ENCODE measurements at regions not wholly inside any gene's neighbourhood (a gene's known extent, or its start where the extent isn't known, plus 50 kb on each side); places are given as distances from the start of the nearest gene placed in this dataset.

DNA sequence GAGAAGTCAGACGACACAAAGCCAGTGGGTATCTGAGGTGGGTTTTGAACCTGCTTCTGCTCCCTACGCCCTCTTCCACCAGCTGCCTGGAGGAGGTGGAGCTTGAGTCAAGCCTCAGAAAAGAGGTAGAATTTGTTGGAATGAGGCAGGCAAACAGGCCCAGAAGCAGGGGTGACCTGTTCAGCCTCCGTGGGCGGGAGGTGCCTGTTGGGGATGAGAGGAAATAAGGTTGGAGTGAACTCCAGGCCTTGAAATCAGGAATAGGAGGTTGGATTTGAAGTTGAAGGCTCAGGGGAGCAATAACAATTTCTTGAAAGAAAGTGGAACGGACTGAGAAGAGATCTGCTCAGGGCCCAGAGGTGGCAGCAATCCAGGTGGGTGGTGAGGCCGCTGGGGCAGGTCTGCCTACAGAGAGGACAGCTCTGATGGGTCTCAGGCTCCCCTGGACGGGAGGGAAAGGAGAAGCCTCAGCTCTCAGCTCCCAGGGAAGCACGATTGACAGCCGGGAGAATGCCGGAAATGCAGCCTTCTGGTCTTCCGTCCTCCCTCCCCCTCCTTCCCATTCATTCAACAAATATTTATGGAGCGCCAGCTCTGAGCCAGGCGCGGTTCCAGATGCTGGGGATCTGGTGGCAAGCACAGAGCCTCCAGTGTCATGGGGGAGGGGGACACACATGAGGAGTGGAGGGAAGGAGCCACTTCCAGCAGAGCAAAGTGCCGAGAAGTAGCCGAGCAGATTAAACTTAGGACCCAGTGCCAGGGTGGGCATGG lies 61.9 kb upstream of the CIBAR2 start:
- DNase-seq, result no peak

DNA sequence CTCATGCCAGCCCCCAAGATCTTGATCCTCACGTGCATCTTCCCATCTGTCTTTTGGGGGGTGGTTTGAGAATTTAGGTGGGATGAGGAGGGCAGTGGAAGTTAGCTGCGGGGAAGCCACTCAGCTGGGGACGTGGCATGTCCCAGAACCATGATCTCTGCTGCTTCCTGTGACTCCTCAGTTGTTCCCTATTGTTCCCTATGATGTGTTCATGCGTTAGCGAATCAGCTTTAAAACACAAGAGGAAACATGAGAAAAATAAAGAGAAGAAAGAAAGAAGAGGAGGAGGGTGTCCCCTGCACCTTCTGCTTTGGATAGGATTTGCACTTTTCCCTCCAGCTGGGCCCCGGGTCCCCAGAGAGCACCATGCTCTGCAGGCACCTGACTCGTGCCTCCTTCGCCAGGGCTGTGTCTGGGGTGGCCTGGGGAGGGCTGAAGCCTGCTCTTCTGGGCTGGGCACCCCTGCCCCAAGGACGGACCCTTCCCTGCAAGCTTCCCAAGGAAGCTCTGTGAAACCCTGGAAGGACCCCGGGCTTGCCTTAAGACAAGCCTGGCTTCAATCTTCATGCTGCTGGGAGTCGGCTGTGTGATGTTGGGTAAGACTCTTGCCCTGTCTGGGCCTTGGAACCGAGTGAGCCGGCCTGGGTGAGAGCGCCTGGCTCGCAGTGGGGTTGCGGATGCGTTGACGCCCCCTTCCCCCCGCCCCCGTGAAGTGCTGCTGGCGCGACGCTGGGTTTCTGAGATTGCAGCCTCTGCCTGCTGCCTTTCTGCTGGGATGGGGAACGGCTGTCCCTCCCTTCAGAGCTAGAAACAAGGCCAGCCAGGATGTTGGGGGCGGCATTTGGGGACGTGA lies 62.8 kb upstream of the CIBAR2 start:
- no peak for DNase-seq

DNA sequence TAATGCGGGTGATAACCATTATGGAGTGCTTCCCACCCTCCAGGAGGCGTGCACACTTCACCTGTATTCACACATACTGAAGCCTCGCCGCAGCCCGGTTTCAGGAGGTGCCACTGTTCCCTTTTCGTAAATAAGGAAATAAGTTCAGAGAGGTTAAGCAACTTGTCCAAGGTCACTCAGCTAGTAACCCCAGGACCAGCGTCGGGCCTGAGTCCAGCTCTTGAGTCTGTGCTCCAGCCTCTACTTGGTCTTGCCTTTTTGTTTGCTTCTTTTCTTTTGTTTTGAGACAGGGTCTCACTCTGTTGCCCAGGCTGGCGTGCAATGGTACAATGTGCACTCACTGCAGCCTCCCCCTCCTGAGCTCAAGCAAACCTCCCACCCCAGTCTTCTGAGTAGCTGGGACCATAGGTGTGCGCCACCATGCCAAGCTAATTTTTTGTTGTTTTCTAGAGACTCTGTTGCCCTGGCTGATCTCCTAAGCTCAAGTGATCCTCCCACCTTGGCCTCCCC lies 63.5 kb upstream of the CIBAR2 start:
- no peak for DNase-seq

DNA sequence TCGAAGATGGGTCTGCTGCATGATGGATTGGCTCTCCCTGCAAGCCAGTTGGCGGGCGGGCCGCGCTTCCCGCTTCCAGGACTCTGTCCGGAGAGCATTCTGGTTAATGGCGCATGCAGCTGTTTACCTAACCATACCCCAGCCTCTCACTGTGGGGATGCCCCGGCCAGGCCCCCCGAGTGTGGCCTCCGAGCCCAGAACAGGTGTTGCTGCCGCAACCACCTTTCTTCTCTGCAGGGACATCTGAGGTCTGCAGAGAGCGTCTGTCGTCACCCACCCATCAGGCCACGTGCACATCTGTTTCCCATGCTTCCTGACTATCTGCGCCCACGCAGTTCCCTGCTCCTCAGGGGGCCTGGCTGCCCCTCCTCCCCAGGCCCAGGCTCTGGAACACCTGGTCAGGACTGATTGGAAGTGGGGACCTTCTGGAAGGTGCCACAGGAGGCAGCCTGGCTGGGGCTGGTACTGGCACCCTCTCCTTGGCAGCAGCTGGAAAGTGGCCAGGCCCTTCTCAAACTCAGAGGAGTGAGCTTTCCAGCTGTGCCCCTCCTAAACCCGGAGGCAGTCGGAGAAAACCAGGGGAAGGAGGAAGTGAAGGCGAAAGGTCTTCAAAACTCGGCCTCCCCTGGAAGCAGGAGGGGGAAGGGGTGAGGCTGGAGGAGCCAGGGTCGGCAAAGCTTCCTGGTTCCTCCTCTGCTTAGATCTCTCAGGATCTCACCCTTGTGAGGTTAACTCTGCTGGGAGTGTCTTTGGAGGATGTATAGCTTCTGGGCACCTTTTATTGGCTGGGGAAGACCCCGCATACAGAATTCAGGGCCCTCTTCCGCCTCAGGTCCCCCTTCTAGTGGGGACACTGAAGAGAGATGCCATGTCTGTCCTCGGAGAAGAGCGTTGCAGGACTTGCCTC lies 64.5 kb upstream of the CIBAR2 start:
- DNase-seq, result no peak

DNA sequence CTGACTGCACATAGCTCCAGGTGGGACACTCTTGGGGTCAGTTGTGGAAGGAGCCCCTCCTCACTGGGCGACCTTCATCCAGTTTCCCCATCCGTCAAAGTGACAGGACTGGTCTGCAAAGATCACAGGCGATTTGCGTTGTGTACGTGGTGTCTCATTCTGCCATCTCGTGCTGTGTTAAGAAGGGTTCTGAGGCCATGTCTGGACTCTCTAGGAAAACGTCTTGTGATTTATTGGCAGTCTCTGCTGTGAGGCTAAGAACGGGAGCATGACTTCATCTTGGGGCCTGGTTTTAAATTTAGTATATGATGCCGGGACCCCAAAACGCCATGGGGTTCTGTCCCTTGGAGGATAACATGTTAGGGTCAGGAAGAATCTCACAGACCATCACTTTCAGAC lies 65.2 kb upstream of the CIBAR2 start:
- DNase-seq, result no peak

DNA sequence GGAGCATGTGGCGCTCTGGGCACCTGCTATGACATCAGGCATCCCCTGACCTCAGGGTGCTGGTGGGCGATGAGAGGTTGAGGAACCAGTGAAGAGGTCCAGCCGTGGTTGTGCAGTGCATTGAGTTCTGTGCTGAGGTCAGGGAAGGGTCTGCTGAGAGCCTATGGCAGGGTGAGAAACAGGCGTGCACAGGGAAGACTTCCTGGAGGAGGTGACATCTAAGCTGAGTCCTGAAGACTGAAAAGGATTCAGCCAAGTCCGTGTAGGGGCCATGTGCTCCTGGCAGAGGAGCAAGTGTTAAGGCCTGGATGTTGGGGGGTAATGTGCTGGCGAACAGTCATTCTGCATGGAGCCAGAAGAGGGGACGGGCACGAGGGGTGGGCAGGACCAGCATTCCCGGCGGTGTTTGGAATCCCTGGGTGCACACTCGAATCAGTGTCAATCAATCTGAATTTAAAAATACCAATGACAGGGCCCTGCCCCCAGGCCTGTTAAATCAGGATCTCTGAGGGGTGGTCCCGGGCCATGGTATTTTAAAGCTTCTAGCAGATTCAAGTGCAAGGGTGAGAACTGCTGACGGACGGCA lies 65.8 kb upstream of the CIBAR2 start:
- no peak for DNase-seq

DNA sequence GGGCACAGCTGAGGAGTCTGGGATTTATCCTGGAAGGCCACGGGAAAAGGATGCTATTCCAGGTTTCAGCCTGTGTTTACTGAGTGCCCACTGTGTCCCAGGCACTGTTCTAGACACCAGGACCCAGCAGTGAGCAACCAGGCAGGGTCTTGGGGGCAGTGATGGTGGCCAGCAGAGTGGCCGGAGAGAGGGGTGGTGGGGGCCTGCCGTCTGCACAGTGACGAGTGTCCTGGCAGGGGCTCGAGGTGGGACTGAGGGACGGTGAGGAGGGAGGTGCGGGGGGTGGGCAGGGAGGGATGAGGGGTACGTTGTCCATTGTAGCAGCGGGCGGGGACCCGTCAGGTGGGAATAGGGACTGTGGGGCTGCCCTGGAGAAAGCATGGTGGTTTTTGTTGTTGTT lies 66.3 kb upstream of the CIBAR2 start:
- DNase-seq, result no peak

DNA sequence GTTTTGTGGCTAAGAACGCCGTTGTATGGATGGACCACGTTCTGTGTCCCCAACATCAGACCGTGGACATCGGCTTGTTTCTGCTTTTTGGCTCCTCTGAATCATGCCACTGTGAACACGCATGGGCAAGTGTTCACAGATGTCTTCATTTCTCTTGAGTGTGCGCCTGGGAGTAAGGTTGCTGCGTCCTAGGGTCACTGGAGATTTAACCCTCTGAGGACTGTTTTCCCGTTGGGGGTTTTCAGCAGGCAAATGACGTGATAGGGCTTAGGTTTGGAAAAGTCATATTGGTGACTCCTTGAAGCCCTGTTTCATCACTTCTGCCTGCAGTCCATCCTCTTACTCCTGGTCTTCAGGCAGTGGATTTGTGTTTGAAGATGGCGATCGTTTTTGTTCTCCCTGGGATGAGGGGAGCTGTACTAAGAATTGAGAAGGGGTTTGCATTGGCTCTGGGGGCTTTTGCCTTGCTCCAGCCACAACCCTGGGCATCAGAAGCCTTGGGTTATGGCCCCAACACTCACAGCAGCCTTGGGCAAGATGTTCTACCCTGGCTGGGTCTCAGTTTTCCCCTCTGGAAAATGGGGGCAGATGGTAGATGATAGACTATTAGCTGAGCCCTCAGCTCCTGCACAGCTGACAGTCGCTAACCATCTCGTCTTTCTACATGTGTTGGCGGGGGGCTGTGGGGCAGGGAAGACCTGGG lies 67.2 kb upstream of the CIBAR2 start:
- no peak for DNase-seq

DNA sequence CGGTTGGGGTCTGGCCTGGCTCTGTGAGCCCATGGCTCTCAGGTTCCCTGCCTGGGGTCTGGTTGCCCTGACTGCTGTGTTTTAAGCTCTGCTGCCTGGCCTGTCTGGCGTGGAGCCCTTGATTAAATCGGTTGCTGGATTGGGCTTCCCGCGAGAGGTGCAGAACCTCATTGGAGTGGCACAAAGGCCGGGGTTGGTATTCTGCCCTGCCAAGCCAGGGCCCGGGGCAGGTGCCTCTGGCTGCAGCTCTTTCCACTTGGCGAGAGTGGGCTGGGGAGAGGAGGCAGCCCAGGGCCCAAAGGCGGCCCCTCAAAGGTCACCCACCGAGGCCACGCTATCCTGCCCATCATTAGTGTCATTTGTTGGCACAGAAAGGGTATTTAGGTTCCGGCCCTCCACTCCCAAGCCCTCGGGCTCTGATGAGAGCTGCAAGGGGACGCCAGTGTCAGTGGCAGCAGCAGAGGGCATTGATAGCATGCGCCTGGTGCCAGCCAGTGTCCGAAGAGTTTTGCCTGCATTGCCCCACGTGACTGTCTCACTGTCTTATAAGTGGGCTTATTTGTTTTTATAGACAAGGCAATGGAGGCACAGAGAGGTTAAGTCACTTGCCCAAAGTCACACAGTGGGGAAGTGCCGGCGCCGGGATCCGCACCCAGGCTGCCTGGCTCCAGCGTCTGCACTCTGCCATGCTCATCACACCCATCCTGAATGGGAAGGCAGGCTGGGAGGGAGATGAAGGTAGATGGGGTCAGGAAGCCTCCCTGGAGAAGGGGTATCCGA lies 68.0 kb upstream of the CIBAR2 start:
- no peak for DNase-seq

DNA sequence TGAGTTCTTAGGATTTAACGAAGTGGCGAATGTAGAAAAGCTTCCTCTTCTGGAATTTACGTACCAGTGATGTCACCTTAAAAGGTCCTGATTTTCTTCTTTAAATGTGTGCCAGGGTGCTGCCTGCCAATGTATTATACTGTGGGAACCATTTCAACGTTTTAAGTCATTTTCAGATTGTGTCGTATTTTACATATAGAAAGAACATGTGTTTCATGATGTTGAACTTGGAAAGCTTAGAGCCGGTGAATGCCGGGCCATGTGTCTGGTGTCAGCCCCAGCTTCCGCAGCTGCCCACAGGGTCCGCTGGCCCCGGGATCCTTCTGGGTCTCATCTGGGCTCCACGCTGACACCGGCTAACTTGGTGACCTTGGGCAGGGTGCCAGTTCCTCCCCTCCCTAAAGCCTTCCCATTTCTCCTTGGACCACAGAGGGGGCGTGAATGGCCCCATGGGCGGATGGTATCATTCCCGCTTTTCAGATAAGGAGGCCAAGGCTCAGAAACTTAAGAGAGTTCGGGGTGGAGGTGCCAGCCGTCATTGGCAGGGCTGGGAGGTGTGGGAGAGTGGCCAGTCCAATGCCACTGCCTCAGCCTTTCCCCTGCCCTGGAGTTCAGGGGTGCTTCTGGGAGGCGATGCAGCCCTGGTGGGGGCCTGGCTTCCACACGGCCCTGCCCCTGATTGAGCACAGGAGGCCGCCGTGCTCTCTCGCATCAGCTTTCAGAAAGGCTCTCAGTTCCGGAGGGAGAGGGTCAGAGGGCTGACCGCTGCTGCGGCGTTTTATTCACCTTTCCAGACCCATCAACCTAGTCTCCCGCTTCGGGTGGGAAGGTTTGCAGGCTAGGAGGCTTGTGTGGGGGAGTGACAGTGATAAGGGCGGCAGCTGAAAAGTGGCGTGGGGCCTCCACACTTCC lies 68.8 kb upstream of the CIBAR2 start:
- no peak for DNase-seq

DNA sequence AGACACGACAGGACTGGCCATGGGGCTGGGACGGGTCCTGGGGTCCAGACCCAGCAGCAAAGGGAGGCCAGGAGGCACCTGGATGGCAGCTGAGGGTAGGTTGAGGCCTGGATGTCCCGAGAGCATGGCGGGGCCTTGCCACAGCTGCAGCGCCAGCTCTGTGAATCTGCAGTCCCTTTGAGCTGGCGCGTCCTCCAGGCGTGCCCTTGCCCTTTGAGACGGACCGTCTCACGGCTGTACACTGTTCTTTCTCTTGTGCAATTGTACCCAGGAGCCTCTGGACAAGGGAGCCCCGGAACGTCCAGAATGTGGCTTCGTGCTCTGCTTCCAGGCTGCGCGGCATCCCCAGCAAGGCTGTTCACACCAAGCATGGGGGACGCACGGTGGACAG lies 69.5 kb upstream of the CIBAR2 start:
- DNase-seq, result no peak

DNA sequence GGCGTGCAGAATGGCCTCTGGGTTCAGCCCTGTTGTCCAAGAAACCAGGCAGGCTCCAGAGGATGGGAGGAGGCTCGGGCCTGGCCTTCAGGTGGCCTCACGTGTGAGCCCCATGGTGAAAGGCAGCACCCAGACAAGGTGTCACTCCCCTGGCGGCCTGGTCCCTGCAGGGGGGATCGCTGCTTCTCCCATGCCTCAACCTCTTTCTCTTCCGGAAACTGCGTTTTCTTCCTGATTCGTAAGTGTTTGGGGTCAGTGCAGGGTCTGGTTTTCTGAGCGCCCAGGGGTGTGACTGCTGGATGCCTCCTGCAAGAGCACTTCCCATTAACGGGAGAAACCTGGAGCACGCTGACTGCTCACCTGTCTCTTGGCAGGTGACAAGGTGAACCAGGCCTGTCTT lies 70.0 kb upstream of the CIBAR2 start:
- DNase-seq, result no peak

DNA sequence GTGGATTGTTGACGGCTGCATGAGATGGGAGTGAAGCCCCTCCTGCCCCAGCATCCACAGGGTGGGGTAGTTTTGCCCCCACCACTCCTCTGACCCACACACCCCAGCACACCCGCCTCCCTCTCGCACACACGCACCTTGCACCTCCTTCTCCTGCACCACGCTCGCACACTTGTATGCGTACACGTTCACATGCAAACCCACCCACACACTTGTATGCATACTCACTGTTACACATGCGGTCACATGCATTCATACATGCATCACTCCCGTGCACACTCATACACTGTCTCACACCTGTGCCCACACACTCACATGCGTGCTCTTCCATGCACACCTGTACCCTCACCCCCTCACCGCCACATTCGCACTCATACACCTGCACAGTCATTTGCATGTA lies 70.5 kb upstream of the CIBAR2 start:
- no peak for DNase-seq

DNA sequence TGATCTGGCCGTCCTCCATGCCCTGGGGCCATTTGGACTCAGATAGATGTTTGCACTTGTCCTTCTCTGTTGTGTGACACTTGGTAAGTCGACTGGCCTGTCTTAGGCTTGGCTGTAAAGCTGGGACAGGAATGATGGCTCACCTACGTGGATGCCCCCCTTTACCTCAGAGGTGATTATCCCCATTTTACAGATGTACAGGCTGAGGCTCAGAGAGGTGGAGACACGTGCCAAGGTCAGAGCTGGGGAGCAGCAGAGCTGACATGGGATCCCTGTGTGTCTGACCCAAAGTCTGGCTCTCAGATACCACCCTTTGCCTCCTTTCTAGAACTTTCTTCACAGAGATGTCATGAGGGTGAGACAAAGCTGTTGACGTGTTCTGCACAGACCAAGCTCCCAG lies 71.3 kb upstream of the CIBAR2 start:
- no peak for DNase-seq

DNA sequence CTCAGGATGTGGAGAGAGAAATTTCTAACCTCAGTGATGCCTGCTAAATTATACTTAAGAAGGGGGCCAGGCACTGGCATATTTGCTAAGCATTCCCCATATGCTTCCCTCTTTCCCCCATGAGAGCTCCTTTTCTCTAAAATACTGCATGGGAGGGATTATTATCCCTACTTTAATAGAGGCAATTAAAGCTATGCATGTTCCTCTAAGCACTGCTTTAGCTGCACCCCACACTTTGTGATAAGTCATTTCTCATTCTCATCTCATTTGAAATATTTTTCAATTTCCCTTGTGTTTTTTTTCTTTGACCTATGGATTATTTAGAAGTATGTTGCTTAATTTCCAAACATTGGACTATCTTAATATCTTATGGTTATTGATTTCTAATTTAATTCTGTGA lies 72.1 kb upstream of the CIBAR2 start:
- DNase-seq, result no peak

DNA sequence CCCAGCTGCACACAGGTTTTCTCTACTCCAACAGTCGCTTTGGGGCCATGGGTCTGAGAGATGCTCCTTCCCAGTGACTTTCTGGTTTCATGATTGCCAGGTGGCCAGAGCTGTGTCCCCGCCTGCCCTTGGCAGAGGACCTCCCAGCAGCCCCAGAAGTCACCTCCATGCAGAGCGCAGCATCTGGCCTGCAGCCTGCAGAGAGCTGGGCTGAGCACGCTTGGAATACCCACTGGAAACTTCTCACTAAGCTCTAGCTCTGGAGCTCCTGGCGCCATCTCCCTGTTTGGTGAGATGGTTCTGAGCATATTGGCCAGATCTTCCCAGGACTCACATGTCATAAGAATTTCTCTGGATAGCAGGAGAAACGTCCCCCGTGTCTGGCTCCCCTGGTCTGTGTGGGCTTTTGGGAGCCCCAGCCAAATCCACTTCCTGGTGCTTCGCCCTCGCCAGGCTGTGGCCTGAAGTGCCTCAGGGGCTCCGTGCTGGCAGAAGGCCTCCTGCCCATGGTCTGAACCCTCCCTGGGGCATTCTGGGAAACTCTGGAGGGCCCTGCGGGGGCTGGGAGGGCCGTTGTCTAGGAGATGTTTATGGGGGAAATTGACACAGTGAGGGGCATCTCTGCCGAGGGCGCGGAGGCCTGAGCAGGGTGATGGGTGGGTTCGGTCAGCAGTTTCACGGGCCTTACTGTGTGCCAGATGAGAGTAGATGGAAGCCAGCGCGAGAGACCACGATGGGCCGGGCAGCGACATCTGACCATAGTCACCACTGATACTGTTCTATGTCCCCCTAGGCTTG lies 73.2 kb upstream of the CIBAR2 start:
- no peak for DNase-seq

DNA sequence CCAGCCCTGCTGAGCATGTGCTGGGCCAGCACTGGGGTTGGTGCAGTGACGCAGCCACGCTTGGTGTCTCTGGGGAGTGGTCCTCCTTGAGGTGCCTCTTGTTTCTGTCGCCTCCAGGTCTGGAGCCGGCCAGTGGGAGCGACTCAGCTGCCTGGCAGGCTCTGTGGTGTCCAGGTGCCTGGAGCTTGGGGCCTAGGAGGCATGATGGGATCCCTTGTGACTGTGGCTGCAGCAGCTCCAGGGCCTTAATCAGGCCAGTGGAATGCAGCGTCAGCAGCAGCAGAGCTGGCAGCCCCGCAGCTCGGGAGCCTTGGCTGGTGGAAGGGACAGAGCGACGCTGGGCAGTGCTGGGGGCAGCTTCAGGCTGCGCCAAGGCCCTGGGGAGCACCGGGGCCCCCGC lies 74.7 kb upstream of the CIBAR2 start:
- DNase-seq, result no peak

DNA sequence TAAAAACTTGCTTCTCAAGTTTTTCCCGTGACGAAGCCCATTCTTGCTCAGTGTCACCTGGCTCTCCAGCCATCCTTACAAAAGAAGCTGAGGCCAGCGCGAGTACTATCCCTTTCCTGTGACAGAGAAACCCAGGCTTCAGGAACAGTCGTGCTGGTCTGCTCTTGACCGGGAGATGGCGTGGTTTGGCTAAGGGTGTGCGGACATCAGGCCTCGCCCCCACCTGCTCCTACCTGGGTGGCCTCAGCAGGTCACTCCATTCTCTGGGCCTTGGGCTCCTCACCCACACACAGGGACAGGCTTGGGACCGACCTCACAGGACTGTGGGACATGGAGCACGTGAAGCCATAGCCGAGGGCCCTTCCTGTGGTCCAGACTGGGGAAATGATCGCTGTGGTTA lies 75.2 kb upstream of the CIBAR2 start:
- no peak for DNase-seq

DNA sequence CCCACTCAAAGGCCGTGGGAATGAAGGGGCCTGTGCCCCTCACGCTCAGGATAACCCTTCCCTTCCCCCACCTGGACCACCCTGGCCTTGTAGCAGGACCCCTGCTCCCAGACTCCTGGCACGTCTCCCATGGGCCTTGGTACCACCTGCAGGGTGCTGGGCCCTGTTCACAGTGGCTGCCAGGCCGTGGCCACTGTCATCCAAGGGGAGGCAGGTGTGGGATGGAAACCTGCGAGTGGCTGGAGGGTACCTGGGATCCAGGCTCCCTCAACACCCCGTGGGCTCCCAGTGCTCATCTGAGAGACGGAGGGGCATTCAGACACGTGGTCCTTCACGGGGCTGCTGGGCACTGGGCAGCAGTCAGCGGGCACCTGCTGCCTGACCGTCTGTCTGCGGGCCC lies 75.6 kb upstream of the CIBAR2 start:
- DNase-seq, result no peak

Data from CD4-positive, alpha-beta T cell treated with Interleukin-10 for 1 hour (primary cell).